ENCODE measurements at regions not wholly inside any gene's neighbourhood (a gene's known extent, or its start where the extent isn't known, plus 50 kb on each side); places are given as distances from the start of the nearest gene placed in this dataset.

GRCh38 chr6:40972190-40972589 is 66.8 kb downstream of the UNC5CL start:
- TF ChIP-seq, protein P1, sequence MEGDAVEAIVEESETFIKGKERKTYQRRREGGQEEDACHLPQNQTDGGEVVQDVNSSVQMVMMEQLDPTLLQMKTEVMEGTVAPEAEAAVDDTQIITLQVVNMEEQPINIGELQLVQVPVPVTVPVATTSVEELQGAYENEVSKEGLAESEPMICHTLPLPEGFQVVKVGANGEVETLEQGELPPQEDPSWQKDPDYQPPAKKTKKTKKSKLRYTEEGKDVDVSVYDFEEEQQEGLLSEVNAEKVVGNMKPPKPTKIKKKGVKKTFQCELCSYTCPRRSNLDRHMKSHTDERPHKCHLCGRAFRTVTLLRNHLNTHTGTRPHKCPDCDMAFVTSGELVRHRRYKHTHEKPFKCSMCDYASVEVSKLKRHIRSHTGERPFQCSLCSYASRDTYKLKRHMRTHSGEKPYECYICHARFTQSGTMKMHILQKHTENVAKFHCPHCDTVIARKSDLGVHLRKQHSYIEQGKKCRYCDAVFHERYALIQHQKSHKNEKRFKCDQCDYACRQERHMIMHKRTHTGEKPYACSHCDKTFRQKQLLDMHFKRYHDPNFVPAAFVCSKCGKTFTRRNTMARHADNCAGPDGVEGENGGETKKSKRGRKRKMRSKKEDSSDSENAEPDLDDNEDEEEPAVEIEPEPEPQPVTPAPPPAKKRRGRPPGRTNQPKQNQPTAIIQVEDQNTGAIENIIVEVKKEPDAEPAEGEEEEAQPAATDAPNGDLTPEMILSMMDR (IDR thresholded peaks at IDR 0.05; ENCODE audit: extremely low read depth in 1 of 2, insufficient read depth in 1 of 2, low read depth in 1 of 2, low read length in 2 of 2), result no peak
- no peak for TF ChIP-seq MAX (IDR thresholded peaks at IDR 0.05; ENCODE audit: insufficient read depth, insufficient read length)
- no peak for TF ChIP-seq POLR2A (IDR thresholded peaks at IDR 0.05; ENCODE audit: low read depth, low read length)
